AG09319 (cell line): ENCODE measurements at regions not wholly inside any gene's neighbourhood (a gene's known extent, or its start where the extent isn't known, plus 50 kb on each side); places are given as distances from the start of the nearest gene placed in this dataset.

Experiments used
- DNase-seq: peaks from one replicate; pipeline ENCODE4 v3.0.0-alpha.2; 2010; ENCODE audit warnings: low read depth; ENCODE audit errors: extremely low read depth
- TF ChIP-seq, protein P1 (sequence below): IDR thresholded peaks from 2 replicates; pipeline ENCODE4 v1.5.1; 2011; ENCODE audit warnings: low read depth, mild to moderate bottlenecking, inconsistent platforms, low read length, moderate library complexity

DNA sequence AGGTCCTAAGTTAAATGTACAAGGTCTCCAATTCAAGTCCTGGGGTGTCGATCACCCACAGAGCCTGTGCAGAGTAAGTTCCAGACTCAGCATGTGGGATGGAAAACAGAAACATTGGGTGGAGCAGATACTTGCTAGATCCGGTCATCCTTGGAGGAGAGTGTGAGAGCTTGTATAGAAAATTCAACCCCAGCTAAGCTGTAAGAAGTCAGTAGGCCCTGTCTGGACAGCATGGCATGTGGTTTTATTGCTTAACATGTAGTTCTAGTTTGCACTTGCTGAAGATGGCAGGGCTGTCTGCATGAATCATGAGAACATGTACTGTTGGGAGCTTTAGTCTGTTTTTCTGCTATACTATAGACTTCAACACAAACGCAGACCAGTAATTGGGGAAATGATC is 189.6 kb upstream of the RMP24 start:
- no peak for DNase-seq
- TF ChIP-seq, protein P1, sequence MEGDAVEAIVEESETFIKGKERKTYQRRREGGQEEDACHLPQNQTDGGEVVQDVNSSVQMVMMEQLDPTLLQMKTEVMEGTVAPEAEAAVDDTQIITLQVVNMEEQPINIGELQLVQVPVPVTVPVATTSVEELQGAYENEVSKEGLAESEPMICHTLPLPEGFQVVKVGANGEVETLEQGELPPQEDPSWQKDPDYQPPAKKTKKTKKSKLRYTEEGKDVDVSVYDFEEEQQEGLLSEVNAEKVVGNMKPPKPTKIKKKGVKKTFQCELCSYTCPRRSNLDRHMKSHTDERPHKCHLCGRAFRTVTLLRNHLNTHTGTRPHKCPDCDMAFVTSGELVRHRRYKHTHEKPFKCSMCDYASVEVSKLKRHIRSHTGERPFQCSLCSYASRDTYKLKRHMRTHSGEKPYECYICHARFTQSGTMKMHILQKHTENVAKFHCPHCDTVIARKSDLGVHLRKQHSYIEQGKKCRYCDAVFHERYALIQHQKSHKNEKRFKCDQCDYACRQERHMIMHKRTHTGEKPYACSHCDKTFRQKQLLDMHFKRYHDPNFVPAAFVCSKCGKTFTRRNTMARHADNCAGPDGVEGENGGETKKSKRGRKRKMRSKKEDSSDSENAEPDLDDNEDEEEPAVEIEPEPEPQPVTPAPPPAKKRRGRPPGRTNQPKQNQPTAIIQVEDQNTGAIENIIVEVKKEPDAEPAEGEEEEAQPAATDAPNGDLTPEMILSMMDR: no peak

DNA sequence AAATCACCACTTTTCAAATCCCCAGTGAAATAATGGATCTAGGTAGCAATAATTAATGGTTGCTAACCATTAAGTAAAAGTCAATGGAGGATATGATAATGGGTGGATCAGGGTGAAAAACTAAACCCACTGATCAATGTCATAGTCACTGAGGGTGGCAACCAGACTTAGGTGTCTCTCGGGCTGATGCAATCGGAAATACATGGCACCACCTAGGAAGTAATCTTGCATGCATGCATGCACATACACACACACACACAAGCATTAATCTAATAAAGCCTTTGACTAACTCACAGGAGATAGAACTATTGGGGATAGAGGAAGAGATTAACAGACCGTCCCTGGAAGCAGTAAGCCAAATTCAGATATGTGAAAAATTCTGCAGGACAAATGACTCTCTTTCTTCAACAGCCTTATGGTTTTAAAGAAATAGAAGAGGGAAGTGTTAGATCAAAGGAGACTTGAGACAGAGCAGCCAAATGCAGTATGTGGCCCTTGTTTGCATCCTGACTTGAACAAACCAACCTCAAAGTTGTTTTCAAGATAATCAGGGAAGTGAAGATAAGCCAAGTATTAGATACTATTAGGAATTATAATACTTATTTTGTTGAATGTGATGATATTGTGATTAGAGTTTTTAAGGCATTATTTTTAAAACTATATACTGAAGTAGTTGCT is 186.0 kb upstream of the RMP24 start:
- no peak for DNase-seq
- TF ChIP-seq, protein P1: no peak

DNA sequence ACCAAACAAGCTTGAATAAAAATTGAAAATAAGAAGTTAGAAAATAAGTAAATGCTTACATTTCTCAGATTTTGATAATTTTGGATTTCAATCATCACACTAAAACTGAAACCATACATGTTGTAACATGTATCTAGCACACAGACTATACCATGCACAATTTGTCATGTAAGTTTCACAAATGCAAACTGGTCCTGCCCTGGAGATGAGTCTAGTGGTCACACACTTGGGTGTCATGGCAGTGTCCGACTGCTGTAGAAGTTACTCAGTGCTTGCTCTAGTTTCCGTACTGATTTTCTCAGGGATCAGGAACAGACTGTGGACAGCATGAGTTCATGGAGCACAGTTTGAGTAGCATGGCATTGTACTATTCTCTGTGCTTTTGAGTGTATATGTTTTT is 182.9 kb upstream of the RMP24 start:
- TF ChIP-seq, protein P1: no peak

DNA sequence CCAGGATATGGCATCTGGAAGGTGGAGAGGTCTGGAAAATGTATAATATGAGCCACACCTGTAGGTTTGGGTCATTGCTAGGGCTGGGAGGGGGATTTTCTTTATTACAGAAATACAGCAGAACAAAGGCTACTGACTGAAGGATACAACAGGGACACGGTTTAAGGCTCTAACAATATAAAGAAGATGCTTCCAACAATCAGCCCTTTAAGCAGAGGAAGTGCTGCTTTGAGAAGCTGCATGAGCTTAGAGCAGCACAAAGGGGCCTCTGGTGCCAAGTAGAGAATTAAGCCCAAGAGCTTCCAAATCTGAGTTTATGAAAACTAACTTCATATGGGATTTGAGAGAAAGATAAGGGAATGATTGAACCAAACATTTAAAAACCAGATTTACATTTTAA is 174.5 kb upstream of the RMP24 start:
- no peak for DNase-seq
- TF ChIP-seq, protein P1: no peak

More for the DNA sequence above, 182.9 kb upstream of the RMP24 start:
- no peak for DNase-seq

DNA sequence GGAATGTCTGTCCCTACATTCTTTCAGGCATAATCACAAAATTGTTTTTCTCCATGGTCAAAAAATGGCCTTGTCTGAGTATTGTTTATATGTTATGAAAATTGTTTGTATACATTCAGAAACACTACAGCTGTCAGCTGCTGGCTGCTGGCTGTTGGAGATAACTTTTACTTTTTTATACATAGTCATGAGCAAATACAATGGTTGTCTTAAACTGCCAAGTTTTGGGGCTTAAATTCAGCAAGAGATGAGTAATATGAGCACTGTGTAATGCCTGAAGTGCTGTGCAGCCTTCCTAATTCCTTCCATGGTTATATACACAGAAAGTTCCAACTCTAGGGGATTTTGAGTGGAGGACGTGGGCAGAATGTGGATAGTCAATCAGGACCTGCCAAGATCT is 168.9 kb upstream of the RMP24 start:
- TF ChIP-seq, protein P1: no peak
- DNase-seq: no peak

DNA sequence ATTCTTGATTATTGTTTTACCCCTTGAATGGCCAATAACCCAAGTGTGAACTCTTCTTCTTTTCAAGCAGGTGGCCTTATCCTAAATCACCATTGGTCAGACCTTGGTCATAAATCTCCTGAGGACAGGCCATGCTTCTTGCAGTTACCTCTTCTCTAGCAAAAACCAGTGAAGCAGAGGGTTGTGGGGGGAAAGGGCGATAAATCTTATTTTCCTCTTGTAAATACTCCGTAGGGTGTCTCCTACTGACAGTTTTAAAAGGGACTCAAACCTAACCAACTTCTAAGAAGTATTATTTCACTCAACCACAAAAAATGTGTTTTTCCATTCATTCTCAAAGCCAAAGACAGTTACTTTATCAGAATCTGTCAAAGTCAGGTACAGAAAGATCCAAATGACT is 168.1 kb upstream of the RMP24 start:
- no peak for DNase-seq
- TF ChIP-seq, protein P1: no peak

DNA sequence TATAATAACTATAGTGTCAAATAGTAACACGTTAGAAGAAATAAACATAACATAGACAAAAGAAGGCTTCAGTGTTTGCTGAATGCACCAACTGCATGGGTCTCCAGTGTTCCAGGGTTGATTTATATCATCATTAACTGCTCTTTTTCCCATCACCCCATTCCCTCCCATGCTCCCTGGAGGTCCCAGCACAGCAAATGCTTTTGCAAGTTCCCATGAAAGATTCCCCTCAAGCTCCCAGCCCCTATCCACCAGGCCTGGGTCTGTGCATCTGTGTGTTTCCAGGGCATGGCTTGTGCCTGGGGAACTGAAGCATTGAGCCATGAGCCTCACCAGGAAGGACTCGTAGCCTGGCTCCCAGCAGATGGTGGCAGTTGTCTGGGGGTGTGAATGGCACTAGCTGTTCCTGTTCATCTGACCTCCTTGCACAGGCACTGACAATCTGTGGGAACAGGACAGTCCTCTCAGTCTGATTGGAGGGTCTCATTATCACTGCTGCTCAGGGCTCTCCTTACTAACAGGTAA is 164.6 kb upstream of the RMP24 start:
- TF ChIP-seq, protein P1: no peak
- DNase-seq: no peak
